ENCODE measurements at regions not wholly inside any gene's neighbourhood (a gene's known extent, or its start where the extent isn't known, plus 50 kb on each side); places are given as distances from the start of the nearest gene placed in this dataset.

GRCh38 chr2:228658998-228659397 is 477.5 kb upstream of the SPHKAP start:
- H3K4me1 ChIP-seq (ENCODE audit: control insufficient read depth, extremely low read depth, insufficient read depth, low read length): peaks cover 2% of the 10 kb centered on the region
- no peak overlapping the region for H2AFZ ChIP-seq (ENCODE audit: low read length)
- H4K20me1 ChIP-seq (ENCODE audit: control insufficient read depth, extremely low read depth, insufficient read depth, low read length): no peaks in the 10 kb centered on the region
- no peaks in the 10 kb centered on the region for H3K36me3 ChIP-seq (ENCODE audit: control insufficient read depth, insufficient read depth, low read length)
- H3K27ac ChIP-seq (ENCODE audit: insufficient read depth, low read length): no peak overlapping the region
- no peak overlapping the region for H3K9ac ChIP-seq (ENCODE audit: insufficient read depth, low read length)
- H3K4me3 ChIP-seq (replicated peaks in 1 of 4; ENCODE audit: control extremely low read depth in 1 of 4, insufficient read depth in 1 of 4, low read depth in 3 of 4, low read length in 4 of 4): no peak overlapping the region
- H3K27me3 ChIP-seq (ENCODE audit: control insufficient read depth, insufficient read depth, low read length): no peaks in the 10 kb centered on the region
- no peaks in the 10 kb centered on the region for H3K9me3 ChIP-seq (ENCODE audit: control insufficient read depth, insufficient read depth, low read depth, low read length)
- H3K79me2 ChIP-seq (ENCODE audit: control insufficient read depth, insufficient read depth, low read length): no peaks in the 10 kb centered on the region
- H3K4me2 ChIP-seq (ENCODE audit: extremely low read depth, insufficient read depth, low read length): no peak overlapping the region
- no peak for TF ChIP-seq CTCF (conservative IDR thresholded peaks at IDR 0.05 in 1 of 2, IDR thresholded peaks at IDR 0.05 in 1 of 2; ENCODE audit: low read depth in 1 of 2, low read length in 2 of 2)
- TF ChIP-seq EZH2 (IDR thresholded peaks at IDR 0.05; ENCODE audit: low read length, missing control alignments): no peak
- peak; percentile 82 to 96 for DNase-seq (ENCODE audit: low read depth in 2 of 2)

- Histone ChIP-seq H3K9ac (ENCODE audit: insufficient read depth, low read length) (no peak overlapping the region), H3K4me1 (ENCODE audit: control insufficient read depth, extremely low read depth, insufficient read depth, low read length) (peaks cover 2% of the 10 kb centered on the region), H3K79me2 (ENCODE audit: control insufficient read depth, insufficient read depth, low read length) (no peaks in the 10 kb centered on the region), H2AFZ (ENCODE audit: low read length) (no peak overlapping the region), H3K9me3 (ENCODE audit: control insufficient read depth, insufficient read depth, low read depth, low read length) (no peaks in the 10 kb centered on the region), H3K4me3 (replicated peaks in 1 of 4; ENCODE audit: control extremely low read depth in 1 of 4, insufficient read depth in 1 of 4, low read depth in 3 of 4, low read length in 4 of 4) (no peak overlapping the region), H3K4me2 (ENCODE audit: extremely low read depth, insufficient read depth, low read length) (no peak overlapping the region), H4K20me1 (ENCODE audit: control insufficient read depth, extremely low read depth, insufficient read depth, low read length) (no peaks in the 10 kb centered on the region), H3K27me3 (ENCODE audit: control insufficient read depth, insufficient read depth, low read length) (no peaks in the 10 kb centered on the region), H3K36me3 (ENCODE audit: control insufficient read depth, insufficient read depth, low read length) (no peaks in the 10 kb centered on the region), H3K27ac (ENCODE audit: insufficient read depth, low read length) (no peak overlapping the region)
- TF ChIP-seq CTCF (conservative IDR thresholded peaks at IDR 0.05 in 1 of 2, IDR thresholded peaks at IDR 0.05 in 1 of 2; ENCODE audit: low read depth in 1 of 2, low read length in 2 of 2): peak; percentile 53 to 56
- TF ChIP-seq EZH2 (IDR thresholded peaks at IDR 0.05; ENCODE audit: low read length, missing control alignments): no peak
- DNase-seq (ENCODE audit: low read depth in 2 of 2): peak; percentile 29 to 69
Measured at GRCh38 chr2:228657807-228658402, 476.4 kb upstream of the SPHKAP start.

GRCh38 chr2:228655331-228655730 is 473.8 kb upstream of the SPHKAP start:
- TF ChIP-seq CTCF (conservative IDR thresholded peaks at IDR 0.05 in 1 of 2, IDR thresholded peaks at IDR 0.05 in 1 of 2; ENCODE audit: low read depth in 1 of 2, low read length in 2 of 2) (no peak), EZH2 (IDR thresholded peaks at IDR 0.05; ENCODE audit: low read length, missing control alignments) (no peak)
- Histone ChIP-seq H3K27me3 (ENCODE audit: control insufficient read depth, insufficient read depth, low read length) (no peaks in the 10 kb centered on the region), H4K20me1 (ENCODE audit: control insufficient read depth, extremely low read depth, insufficient read depth, low read length) (no peaks in the 10 kb centered on the region), H3K9me3 (ENCODE audit: control insufficient read depth, insufficient read depth, low read depth, low read length) (no peaks in the 10 kb centered on the region), H3K4me1 (ENCODE audit: control insufficient read depth, extremely low read depth, insufficient read depth, low read length) (peaks cover 7% of the 10 kb centered on the region), H3K4me2 (ENCODE audit: extremely low read depth, insufficient read depth, low read length) (no peak overlapping the region), H3K27ac (ENCODE audit: insufficient read depth, low read length) (no peak overlapping the region), H2AFZ (ENCODE audit: low read length) (no peak overlapping the region), H3K79me2 (ENCODE audit: control insufficient read depth, insufficient read depth, low read length) (no peaks in the 10 kb centered on the region), H3K4me3 (replicated peaks in 1 of 4; ENCODE audit: control extremely low read depth in 1 of 4, insufficient read depth in 1 of 4, low read depth in 3 of 4, low read length in 4 of 4) (no peak overlapping the region), H3K36me3 (ENCODE audit: control insufficient read depth, insufficient read depth, low read length) (no peaks in the 10 kb centered on the region), H3K9ac (ENCODE audit: insufficient read depth, low read length) (no peak overlapping the region)
- DNase-seq (ENCODE audit: low read depth in 2 of 2): peak in 1 of 2 donors; percentile 23
